ENCODE measurements at regions not wholly inside any gene's neighbourhood (a gene's known extent, or its start where the extent isn't known, plus 50 kb on each side); places are given as distances from the start of the nearest gene placed in this dataset.

GRCh38 chr4:156620786-156621185, 350.8 kb downstream of the PDGFC start:
- TF ChIP-seq POLR2A (IDR thresholded peaks at IDR 0.05; ENCODE audit: low read length) = no peak
- no peak for TF ChIP-seq GATA1 (IDR thresholded peaks at IDR 0.05; ENCODE audit: low read depth, low read length)
